Loucy (cell line): ENCODE measurements at regions not wholly inside any gene's neighbourhood (a gene's known extent, or its start where the extent isn't known, plus 50 kb on each side); places are given as distances from the start of the nearest gene placed in this dataset.

Source experiments
- EZH2phosphoT487 ChIP-seq: fragments of 200-600 bp; IDR thresholded peaks from 2 replicates; pipeline ENCODE4 v1.6.1; 2018; ENCODE audit warnings: antibody characterized with exemption, mild to moderate bottlenecking, moderate library complexity, borderline replicate concordance
- TF ChIP-seq, protein P1 (sequence below): fragments of 200-600 bp; sonication (generic); conservative IDR thresholded peaks from 2 replicates; pipeline ENCODE4 v1.5.1; 2014; ENCODE audit warnings: mild to moderate bottlenecking, antibody characterized with exemption, low read length

DNA sequence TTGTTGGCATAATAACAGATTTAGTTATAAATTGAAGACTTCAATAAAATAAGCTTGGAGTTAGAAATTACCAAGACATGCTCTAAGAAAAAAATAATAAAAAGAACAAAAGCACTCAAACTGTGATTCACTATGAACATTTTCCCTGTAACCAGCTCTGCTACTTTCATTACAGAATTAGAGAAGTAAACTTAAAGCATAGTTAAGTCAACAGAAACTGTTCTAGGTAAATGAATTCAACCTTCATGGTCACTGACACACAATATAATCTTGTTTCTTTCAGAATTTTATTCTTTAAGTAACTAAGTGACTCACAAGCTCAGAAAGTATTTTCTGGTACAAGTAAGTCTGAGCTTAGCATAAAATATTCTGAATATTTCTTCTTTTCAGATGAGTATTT is 136.3 kb downstream of the KLF5 start:
- TF ChIP-seq, protein P1, sequence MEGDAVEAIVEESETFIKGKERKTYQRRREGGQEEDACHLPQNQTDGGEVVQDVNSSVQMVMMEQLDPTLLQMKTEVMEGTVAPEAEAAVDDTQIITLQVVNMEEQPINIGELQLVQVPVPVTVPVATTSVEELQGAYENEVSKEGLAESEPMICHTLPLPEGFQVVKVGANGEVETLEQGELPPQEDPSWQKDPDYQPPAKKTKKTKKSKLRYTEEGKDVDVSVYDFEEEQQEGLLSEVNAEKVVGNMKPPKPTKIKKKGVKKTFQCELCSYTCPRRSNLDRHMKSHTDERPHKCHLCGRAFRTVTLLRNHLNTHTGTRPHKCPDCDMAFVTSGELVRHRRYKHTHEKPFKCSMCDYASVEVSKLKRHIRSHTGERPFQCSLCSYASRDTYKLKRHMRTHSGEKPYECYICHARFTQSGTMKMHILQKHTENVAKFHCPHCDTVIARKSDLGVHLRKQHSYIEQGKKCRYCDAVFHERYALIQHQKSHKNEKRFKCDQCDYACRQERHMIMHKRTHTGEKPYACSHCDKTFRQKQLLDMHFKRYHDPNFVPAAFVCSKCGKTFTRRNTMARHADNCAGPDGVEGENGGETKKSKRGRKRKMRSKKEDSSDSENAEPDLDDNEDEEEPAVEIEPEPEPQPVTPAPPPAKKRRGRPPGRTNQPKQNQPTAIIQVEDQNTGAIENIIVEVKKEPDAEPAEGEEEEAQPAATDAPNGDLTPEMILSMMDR, result no peak
- no peak for TF ChIP-seq EZH2phosphoT487
